ENCODE measurements at regions not wholly inside any gene's neighbourhood (a gene's known extent, or its start where the extent isn't known, plus 50 kb on each side); places are given as distances from the start of the nearest gene placed in this dataset.

GRCh38 chr17:73899839-73900238 lies 255.6 kb upstream of the SDK2 start:
- no peak overlapping the region for H3K4me3 ChIP-seq (ENCODE audit: insufficient read depth in 1 of 2, low read depth in 1 of 2, low read length in 2 of 2)
- no peak overlapping the region for H2AFZ ChIP-seq (ENCODE audit: low read depth, low read length)
- H3K4me1 ChIP-seq (ENCODE audit: control insufficient read depth, insufficient read depth, low read depth, low read length), result peaks cover 2% of the 10 kb centered on the region
- WGBS, result 86% methylated on average over 8 of the region's 8 CpGs
- H2BK15ac ChIP-seq (ENCODE audit: low read depth, poor library complexity, severe bottlenecking), result no peak overlapping the region
- no peak overlapping the region for H2BK12ac ChIP-seq (ENCODE audit: low read length in 2 of 2)
- no peak overlapping the region for H2AK5ac ChIP-seq (ENCODE audit: low read length, severe bottlenecking)
- H3K36me3 ChIP-seq (ENCODE audit: control insufficient read depth in 1 of 2, insufficient read depth in 2 of 2, low read depth in 1 of 2, low read length in 2 of 2), result no peaks in the 10 kb centered on the region
- H3K9ac ChIP-seq (ENCODE audit: low read length), result no peak overlapping the region
- H2BK120ac ChIP-seq (ENCODE audit: low read depth, low read length), result no peak overlapping the region
- no peak overlapping the region for H3K18ac ChIP-seq (ENCODE audit: low read depth in 1 of 2, low read length in 2 of 2)
- DNase-seq, result no peak
- no peaks in the 10 kb centered on the region for H3K9me3 ChIP-seq (ENCODE audit: control insufficient read depth, low read length)
- no peak overlapping the region for H2BK5ac ChIP-seq (ENCODE audit: low read depth, low read length, poor library complexity, severe bottlenecking)
- no peak overlapping the region for H3K4ac ChIP-seq (ENCODE audit: low read depth in 1 of 2, low read length in 2 of 2)
- peaks cover 28 to 87% of the 10 kb centered on the region in 2 experiments for H3K27me3 ChIP-seq (ENCODE audit: control insufficient read depth in 1 of 2, insufficient read depth in 1 of 2, low read length in 2 of 2)
- no peaks in the 10 kb centered on the region for H3K79me1 ChIP-seq (replicated peaks; ENCODE audit: low read length, poor library complexity, severe bottlenecking)
- H4K91ac ChIP-seq (ENCODE audit: low read length), result no peak overlapping the region
- H3K23ac ChIP-seq (ENCODE audit: low read length in 2 of 2), result no peak overlapping the region
- H3K27ac ChIP-seq (ENCODE audit: low read length, poor library complexity, severe bottlenecking), result no peak overlapping the region
- H3K4me2 ChIP-seq (ENCODE audit: low read length, poor library complexity, severe bottlenecking), result no peak overlapping the region
- H4K8ac ChIP-seq (ENCODE audit: low read length), result no peak overlapping the region
- H3K14ac ChIP-seq (ENCODE audit: low read length in 2 of 2), result no peak overlapping the region

- Histone ChIP-seq H2BK15ac (ENCODE audit: low read depth, poor library complexity, severe bottlenecking) (no peak overlapping the region), H3K27ac (ENCODE audit: low read length, poor library complexity, severe bottlenecking) (no peak overlapping the region), H3K36me3 (ENCODE audit: control insufficient read depth in 1 of 2, insufficient read depth in 2 of 2, low read depth in 1 of 2, low read length in 2 of 2) (no peaks in the 10 kb centered on the region), H2BK120ac (ENCODE audit: low read depth, low read length) (no peak overlapping the region), H2BK12ac (ENCODE audit: low read length in 2 of 2) (no peak overlapping the region), H4K91ac (ENCODE audit: low read length) (no peak overlapping the region), H3K23ac (ENCODE audit: low read length in 2 of 2) (no peak overlapping the region), H3K9ac (ENCODE audit: low read length) (no peak overlapping the region), H3K4ac (ENCODE audit: low read depth in 1 of 2, low read length in 2 of 2) (no peak overlapping the region), H2BK5ac (ENCODE audit: low read depth, low read length, poor library complexity, severe bottlenecking) (no peak overlapping the region), H3K9me3 (ENCODE audit: control insufficient read depth, low read length) (no peaks in the 10 kb centered on the region), H3K4me3 (ENCODE audit: insufficient read depth in 1 of 2, low read depth in 1 of 2, low read length in 2 of 2) (no peak overlapping the region), H3K14ac (ENCODE audit: low read length in 2 of 2) (no peak overlapping the region), H3K4me1 (ENCODE audit: control insufficient read depth, insufficient read depth, low read depth, low read length) (peaks cover 2% of the 10 kb centered on the region), H3K18ac (ENCODE audit: low read depth in 1 of 2, low read length in 2 of 2) (no peak overlapping the region), H2AFZ (ENCODE audit: low read depth, low read length) (no peak overlapping the region), H4K8ac (ENCODE audit: low read length) (no peak overlapping the region), H3K27me3 (ENCODE audit: control insufficient read depth in 1 of 2, insufficient read depth in 1 of 2, low read length in 2 of 2) (peaks cover 28 to 86% of the 10 kb centered on the region in 2 experiments), H3K79me1 (replicated peaks; ENCODE audit: low read length, poor library complexity, severe bottlenecking) (no peaks in the 10 kb centered on the region), H3K4me2 (ENCODE audit: low read length, poor library complexity, severe bottlenecking) (no peak overlapping the region), H2AK5ac (ENCODE audit: low read length, severe bottlenecking) (no peak overlapping the region)
- no peak for DNase-seq
- 72% methylated on average over 7 of the region's 7 CpGs for WGBS
These were observed 256.3 kb upstream of the SDK2 start for GRCh38 chr17:73900516-73900915.

- Histone ChIP-seq H2BK12ac (ENCODE audit: low read length in 2 of 2) (no peak overlapping the region), H2BK5ac (ENCODE audit: low read depth, low read length, poor library complexity, severe bottlenecking) (no peak overlapping the region), H3K27ac (ENCODE audit: low read length, poor library complexity, severe bottlenecking) (no peak overlapping the region), H3K36me3 (ENCODE audit: control insufficient read depth in 1 of 2, insufficient read depth in 2 of 2, low read depth in 1 of 2, low read length in 2 of 2) (no peaks in the 10 kb centered on the region), H3K18ac (ENCODE audit: low read depth in 1 of 2, low read length in 2 of 2) (no peak overlapping the region), H2AFZ (ENCODE audit: low read depth, low read length) (no peak overlapping the region), H3K14ac (ENCODE audit: low read length in 2 of 2) (no peak overlapping the region), H2BK120ac (ENCODE audit: low read depth, low read length) (no peak overlapping the region), H4K91ac (ENCODE audit: low read length) (no peak overlapping the region), H3K23ac (ENCODE audit: low read length in 2 of 2) (no peak overlapping the region), H2AK5ac (ENCODE audit: low read length, severe bottlenecking) (no peak overlapping the region), H4K8ac (ENCODE audit: low read length) (no peak overlapping the region), H3K4me2 (ENCODE audit: low read length, poor library complexity, severe bottlenecking) (no peak overlapping the region), H3K27me3 (ENCODE audit: control insufficient read depth in 1 of 2, insufficient read depth in 1 of 2, low read length in 2 of 2) (peaks cover 28 to 82% of the 10 kb centered on the region in 2 experiments), H3K79me1 (replicated peaks; ENCODE audit: low read length, poor library complexity, severe bottlenecking) (no peaks in the 10 kb centered on the region), H3K9me3 (ENCODE audit: control insufficient read depth, low read length) (no peaks in the 10 kb centered on the region), H3K4ac (ENCODE audit: low read depth in 1 of 2, low read length in 2 of 2) (no peak overlapping the region), H3K4me3 (ENCODE audit: insufficient read depth in 1 of 2, low read depth in 1 of 2, low read length in 2 of 2) (no peak overlapping the region), H3K9ac (ENCODE audit: low read length) (no peak overlapping the region), H2BK15ac (ENCODE audit: low read depth, poor library complexity, severe bottlenecking) (no peak overlapping the region), H3K4me1 (ENCODE audit: control insufficient read depth, insufficient read depth, low read depth, low read length) (peaks cover 2% of the 10 kb centered on the region)
- 57% methylated on average over 1 of the region's 2 CpGs for WGBS
- no peak for DNase-seq
These were observed 257.0 kb upstream of the SDK2 start for GRCh38 chr17:73901249-73901648.

GRCh38 chr17:73901661-73902415 lies 257.6 kb upstream of the SDK2 start:
- H3K27me3 ChIP-seq (ENCODE audit: control insufficient read depth in 1 of 2, insufficient read depth in 1 of 2, low read length in 2 of 2), result peaks cover 28 to 82% of the 10 kb centered on the region in 2 experiments
- peak overlapping the region in 1 of 2 experiments; percentile 52 for H3K4me3 ChIP-seq (ENCODE audit: insufficient read depth in 1 of 2, low read depth in 1 of 2, low read length in 2 of 2)
- no peak overlapping the region for H4K8ac ChIP-seq (ENCODE audit: low read length)
- H3K14ac ChIP-seq (ENCODE audit: low read length in 2 of 2), result no peak overlapping the region
- H4K91ac ChIP-seq (ENCODE audit: low read length), result no peak overlapping the region
- no peak overlapping the region for H3K23ac ChIP-seq (ENCODE audit: low read length in 2 of 2)
- no peaks in the 10 kb centered on the region for H3K9me3 ChIP-seq (ENCODE audit: control insufficient read depth, low read length)
- no peaks in the 10 kb centered on the region for H3K36me3 ChIP-seq (ENCODE audit: control insufficient read depth in 1 of 2, insufficient read depth in 2 of 2, low read depth in 1 of 2, low read length in 2 of 2)
- no peak overlapping the region for H3K4ac ChIP-seq (ENCODE audit: low read depth in 1 of 2, low read length in 2 of 2)
- H2BK15ac ChIP-seq (ENCODE audit: low read depth, poor library complexity, severe bottlenecking), result no peak overlapping the region
- no peak overlapping the region for H3K4me2 ChIP-seq (ENCODE audit: low read length, poor library complexity, severe bottlenecking)
- DNase-seq, result no peak
- H2BK120ac ChIP-seq (ENCODE audit: low read depth, low read length), result no peak overlapping the region
- H2AK5ac ChIP-seq (ENCODE audit: low read length, severe bottlenecking), result no peak overlapping the region
- H2AFZ ChIP-seq (ENCODE audit: low read depth, low read length), result no peak overlapping the region
- no peak overlapping the region for H2BK12ac ChIP-seq (ENCODE audit: low read length in 2 of 2)
- H3K27ac ChIP-seq (ENCODE audit: low read length, poor library complexity, severe bottlenecking), result no peak overlapping the region
- no peaks in the 10 kb centered on the region for H3K79me1 ChIP-seq (replicated peaks; ENCODE audit: low read length, poor library complexity, severe bottlenecking)
- no peak overlapping the region for H2BK5ac ChIP-seq (ENCODE audit: low read depth, low read length, poor library complexity, severe bottlenecking)
- H3K18ac ChIP-seq (ENCODE audit: low read depth in 1 of 2, low read length in 2 of 2), result no peak overlapping the region
- no peak overlapping the region for H3K9ac ChIP-seq (ENCODE audit: low read length)
- peaks cover 2% of the 10 kb centered on the region for H3K4me1 ChIP-seq (ENCODE audit: control insufficient read depth, insufficient read depth, low read depth, low read length)
- 5% methylated on average over 49 of the region's 49 CpGs for WGBS

Data from mesenchymal stem cell (in vitro differentiated cells and primary cell).